ENCODE measurements at regions not wholly inside any gene's neighbourhood (a gene's known extent, or its start where the extent isn't known, plus 50 kb on each side); places are given as distances from the start of the nearest gene placed in this dataset.

- TF ChIP-seq POLR2A (IDR thresholded peaks at IDR 0.05): no peak
- TF ChIP-seq CTCF (IDR thresholded peaks at IDR 0.05): no peak
- no peak for TF ChIP-seq POLR2AphosphoS5 (IDR thresholded peaks at IDR 0.05)
These were observed 636.5 kb upstream of the NOVA1 start for GRCh38 chr14:27234331-27234730.
